Neural progenitor cell (in vitro differentiated cells): ENCODE measurements at regions not wholly inside any gene's neighbourhood (a gene's known extent, or its start where the extent isn't known, plus 50 kb on each side); places are given as distances from the start of the nearest gene placed in this dataset.

ENCODE experiments used
- DNase-seq: peaks from one replicate; pipeline ENCODE4 v3.0.0-alpha.2; 2016; ENCODE audit warnings: low spot score
- H2AFZ ChIP-seq: fragments of 200-600 bp; sonication (generic); replicated peaks from 2 replicates; pipeline ENCODE4 v1.6.1; 2016; ENCODE audit warnings: antibody characterized with exemption
- H3F3A ChIP-seq: fragments of 200-600 bp; sonication (generic); 2 replicates; pipeline ENCODE4 v1.6.1; 2016; ENCODE audit warnings: antibody characterized with exemption, low read depth
- H3K27ac ChIP-seq: fragments of 200-600 bp; sonication (generic); 2 replicates; pipeline ENCODE4 v1.5.1; 2016; ENCODE audit warnings: mild to moderate bottlenecking
- H3K27me3 ChIP-seq: fragments of 200-600 bp; sonication (generic); 2 replicates; pipeline ENCODE4 v1.6.1; 2016; ENCODE audit warnings: mild to moderate bottlenecking, moderate library complexity
- H3K36me3 ChIP-seq: fragments of 200-600 bp; sonication (generic); 2 replicates; pipeline ENCODE4 v1.5.1; 2016
- H3K4me1 ChIP-seq: fragments of 200-600 bp; sonication (generic); 2 replicates; pipeline ENCODE4 v1.6.1; 2016; ENCODE audit warnings: mixed run types
- H3K4me2 ChIP-seq: fragments of 200-600 bp; sonication (generic); 2 replicates; pipeline ENCODE4 v1.6.1; 2016
- H3K4me3 ChIP-seq: fragments of 200-600 bp; sonication (generic); 2 replicates; pipeline ENCODE4 v1.5.1; 2016
- H3K79me2 ChIP-seq: fragments of 200-600 bp; sonication (generic); 2 replicates; pipeline ENCODE4 v1.6.1; 2016; ENCODE audit warnings: low read depth
- H3K9ac ChIP-seq: fragments of 200-600 bp; sonication (generic); 2 replicates; pipeline ENCODE4 v1.6.1; 2016
- H3K9me3 ChIP-seq: fragments of 200-600 bp; sonication (generic); 2 replicates; pipeline ENCODE4 v1.5.1; 2016; ENCODE audit warnings: low read depth
- H4K20me1 ChIP-seq: fragments of 200-600 bp; sonication (generic); 2 replicates; pipeline ENCODE4 v1.6.1; 2016; ENCODE audit warnings: low read depth
- H3K27ac Mint-ChIP-seq: 3 replicates; pipeline ENCODE4 v1.8.0; 2021; ENCODE audit warnings: mixed read lengths
- H3K27me3 Mint-ChIP-seq: 2 replicates; pipeline ENCODE4 v1.8.0; 2022; ENCODE audit warnings: low read depth, mild to moderate bottlenecking, inconsistent platforms, moderate library complexity, mixed read lengths; ENCODE audit not compliant: insufficient read depth
- H3K36me3 Mint-ChIP-seq: 3 replicates; pipeline ENCODE4 v1.8.0; 2021; ENCODE audit warnings: mixed read lengths
- H3K4me1 Mint-ChIP-seq: 3 replicates; pipeline ENCODE4 v1.8.0; 2021; ENCODE audit warnings: mixed read lengths
- H3K4me3 Mint-ChIP-seq: 3 replicates; pipeline ENCODE4 v1.8.0; 2021; ENCODE audit warnings: mild to moderate bottlenecking, moderate library complexity, mixed read lengths
- H3K9me3 Mint-ChIP-seq: 3 replicates; pipeline ENCODE4 v1.8.0; 2020; ENCODE audit warnings: mixed read lengths
- EZH2 ChIP-seq: fragments of 200-600 bp; sonication (generic); IDR thresholded peaks from 2 replicates; pipeline ENCODE4 v1.6.1; 2017; ENCODE audit warnings: antibody characterized with exemption, mild to moderate bottlenecking, moderate library complexity
- EZH2phosphoT487 ChIP-seq: fragments of 200-600 bp; sonication (generic); IDR thresholded peaks from 2 replicates; pipeline ENCODE4 v1.6.1; 2017; ENCODE audit warnings: antibody characterized with exemption
- TF ChIP-seq, protein P1 (sequence below): fragments of 200-600 bp; sonication (generic); IDR thresholded peaks from 2 replicates; pipeline ENCODE4 v1.5.1; 2017; ENCODE audit warnings: antibody characterized with exemption, mild to moderate bottlenecking

- no peaks in the 10 kb centered on the region for H3F3A ChIP-seq
- peaks cover 4% of the 10 kb centered on the region for H3K36me3 ChIP-seq
- Mint-ChIP-seq H3K27ac (no peak overlapping the region), H3K4me1 (no peaks in the 10 kb centered on the region), H3K27me3 (no peaks in the 10 kb centered on the region), H3K9me3 (no peaks in the 10 kb centered on the region), H3K4me3 (no peak overlapping the region), H3K36me3 (no peaks in the 10 kb centered on the region)
- H4K20me1 ChIP-seq, result no peaks in the 10 kb centered on the region
- TF ChIP-seq EZH2, result no peak
- TF ChIP-seq, protein P1, sequence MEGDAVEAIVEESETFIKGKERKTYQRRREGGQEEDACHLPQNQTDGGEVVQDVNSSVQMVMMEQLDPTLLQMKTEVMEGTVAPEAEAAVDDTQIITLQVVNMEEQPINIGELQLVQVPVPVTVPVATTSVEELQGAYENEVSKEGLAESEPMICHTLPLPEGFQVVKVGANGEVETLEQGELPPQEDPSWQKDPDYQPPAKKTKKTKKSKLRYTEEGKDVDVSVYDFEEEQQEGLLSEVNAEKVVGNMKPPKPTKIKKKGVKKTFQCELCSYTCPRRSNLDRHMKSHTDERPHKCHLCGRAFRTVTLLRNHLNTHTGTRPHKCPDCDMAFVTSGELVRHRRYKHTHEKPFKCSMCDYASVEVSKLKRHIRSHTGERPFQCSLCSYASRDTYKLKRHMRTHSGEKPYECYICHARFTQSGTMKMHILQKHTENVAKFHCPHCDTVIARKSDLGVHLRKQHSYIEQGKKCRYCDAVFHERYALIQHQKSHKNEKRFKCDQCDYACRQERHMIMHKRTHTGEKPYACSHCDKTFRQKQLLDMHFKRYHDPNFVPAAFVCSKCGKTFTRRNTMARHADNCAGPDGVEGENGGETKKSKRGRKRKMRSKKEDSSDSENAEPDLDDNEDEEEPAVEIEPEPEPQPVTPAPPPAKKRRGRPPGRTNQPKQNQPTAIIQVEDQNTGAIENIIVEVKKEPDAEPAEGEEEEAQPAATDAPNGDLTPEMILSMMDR, result no peak
- TF ChIP-seq EZH2phosphoT487, result no peak
- no peak overlapping the region for H2AFZ ChIP-seq
- no peaks in the 10 kb centered on the region for H3K27me3 ChIP-seq
- no peaks in the 10 kb centered on the region for H3K4me1 ChIP-seq
- H3K4me3 ChIP-seq, result no peak overlapping the region
- H3K4me2 ChIP-seq, result no peak overlapping the region
- no peak overlapping the region for H3K9ac ChIP-seq
- no peaks in the 10 kb centered on the region for H3K9me3 ChIP-seq
- DNase-seq, result no peak
- H3K79me2 ChIP-seq, result no peaks in the 10 kb centered on the region
- H3K27ac ChIP-seq, result no peak overlapping the region
Observed at GRCh38 chr2:125861461-125861860, 794.5 kb upstream of the GYPC start.

GRCh38 chr2:125867908-125868307 lies 788.0 kb upstream of the GYPC start:
- Mint-ChIP-seq H3K27me3 (no peaks in the 10 kb centered on the region), H3K27ac (no peak overlapping the region), H3K4me3 (no peak overlapping the region), H3K9me3 (no peaks in the 10 kb centered on the region), H3K36me3 (no peaks in the 10 kb centered on the region), H3K4me1 (no peaks in the 10 kb centered on the region)
- peaks cover 4% of the 10 kb centered on the region for H3K36me3 ChIP-seq
- no peak overlapping the region for H3K4me2 ChIP-seq
- no peak overlapping the region for H3K9ac ChIP-seq
- H3K79me2 ChIP-seq, result no peaks in the 10 kb centered on the region
- no peak overlapping the region for H2AFZ ChIP-seq
- H3K4me3 ChIP-seq, result no peak overlapping the region
- H3K9me3 ChIP-seq, result peaks cover 8% of the 10 kb centered on the region
- no peak overlapping the region for H3K27ac ChIP-seq
- no peak for DNase-seq
- no peaks in the 10 kb centered on the region for H4K20me1 ChIP-seq
- TF ChIP-seq EZH2, result no peak
- TF ChIP-seq, protein P1, result no peak
- no peaks in the 10 kb centered on the region for H3K27me3 ChIP-seq
- no peaks in the 10 kb centered on the region for H3F3A ChIP-seq
- H3K4me1 ChIP-seq, result no peaks in the 10 kb centered on the region

- no peak overlapping the region for H3K4me2 ChIP-seq
- Mint-ChIP-seq H3K27ac (no peak overlapping the region), H3K4me1 (no peaks in the 10 kb centered on the region), H3K4me3 (no peak overlapping the region), H3K36me3 (no peaks in the 10 kb centered on the region), H3K27me3 (no peaks in the 10 kb centered on the region), H3K9me3 (no peaks in the 10 kb centered on the region)
- peaks cover 8% of the 10 kb centered on the region for H3K9me3 ChIP-seq
- H3F3A ChIP-seq, result no peaks in the 10 kb centered on the region
- no peaks in the 10 kb centered on the region for H3K79me2 ChIP-seq
- no peaks in the 10 kb centered on the region for H3K27me3 ChIP-seq
- H3K4me1 ChIP-seq, result no peaks in the 10 kb centered on the region
- no peaks in the 10 kb centered on the region for H4K20me1 ChIP-seq
- no peak overlapping the region for H2AFZ ChIP-seq
- no peak overlapping the region for H3K9ac ChIP-seq
- TF ChIP-seq, protein P1, result no peak
- TF ChIP-seq EZH2 (no peak), EZH2phosphoT487 (no peak)
- no peak overlapping the region for H3K27ac ChIP-seq
- no peak overlapping the region for H3K4me3 ChIP-seq
- DNase-seq, result no peak
- H3K36me3 ChIP-seq, result peaks cover 4% of the 10 kb centered on the region
Observed at GRCh38 chr2:125870264-125870663, 785.7 kb upstream of the GYPC start.

- Mint-ChIP-seq H3K27ac (no peak overlapping the region), H3K4me1 (no peaks in the 10 kb centered on the region), H3K27me3 (no peaks in the 10 kb centered on the region), H3K36me3 (no peaks in the 10 kb centered on the region), H3K9me3 (no peaks in the 10 kb centered on the region), H3K4me3 (no peak overlapping the region)
- Histone ChIP-seq H3K4me2 (no peak overlapping the region), H3K4me3 (no peak overlapping the region), H3K9me3 (peaks cover 8% of the 10 kb centered on the region), H3K27ac (no peak overlapping the region), H3K79me2 (no peaks in the 10 kb centered on the region), H4K20me1 (no peaks in the 10 kb centered on the region), H3K36me3 (peaks cover 3% of the 10 kb centered on the region), H3K4me1 (no peaks in the 10 kb centered on the region), H3F3A (no peaks in the 10 kb centered on the region), H3K9ac (no peak overlapping the region), H2AFZ (no peak overlapping the region), H3K27me3 (no peaks in the 10 kb centered on the region)
- TF ChIP-seq EZH2, result no peak
- no peak for TF ChIP-seq EZH2phosphoT487
- TF ChIP-seq, protein P1, result no peak
- no peak for DNase-seq
Observed at GRCh38 chr2:125870746-125871145, 785.2 kb upstream of the GYPC start.
